Loucy (cell line): ENCODE measurements at regions not wholly inside any gene's neighbourhood (a gene's known extent, or its start where the extent isn't known, plus 50 kb on each side); places are given as distances from the start of the nearest gene placed in this dataset.
"Not testable (repeated sequence)": the region's sequence is repeated elsewhere in the genome, so short reads cannot be mapped to it uniquely, and the experiment has no call there.

Source experiments
- H2AFZ ChIP-seq: fragments of 200-600 bp; sonication (generic); 2 replicates; pipeline ENCODE4 v1.6.0; 2016; ENCODE audit warnings: antibody characterized with exemption, mild to moderate bottlenecking, low read length, moderate library complexity
- H3F3A ChIP-seq: fragments of 200-600 bp; 2 replicates; pipeline ENCODE4 v1.6.0; 2016; ENCODE audit warnings: antibody characterized with exemption, low read depth, mild to moderate bottlenecking
- H3K27me3 ChIP-seq: fragments of 200-600 bp; sonication (generic); 2 replicates; pipeline ENCODE4 v1.6.1; 2014; ENCODE audit warnings: low read length, mild to moderate bottlenecking; ENCODE audit not compliant: insufficient read depth, poor library complexity, severe bottlenecking
- H3K36me3 ChIP-seq: fragments of 200-600 bp; sonication (generic); 2 replicates; pipeline ENCODE4 v1.6.1; 2016; ENCODE audit warnings: low read length; ENCODE audit not compliant: insufficient read depth
- H3K4me1 ChIP-seq: fragments of 200-600 bp; sonication (generic); 2 replicates; pipeline ENCODE4 v1.5.1; 2014; ENCODE audit warnings: low read length, mild to moderate bottlenecking; ENCODE audit not compliant: insufficient read depth, poor library complexity, severe bottlenecking
- H3K4me2 ChIP-seq: fragments of 200-600 bp; sonication (generic); 2 replicates; pipeline ENCODE4 v1.6.0; 2014; ENCODE audit warnings: antibody characterized with exemption, low read length, low read depth, mild to moderate bottlenecking; ENCODE audit not compliant: poor library complexity, severe bottlenecking
- H3K4me3 ChIP-seq: fragments of 200-600 bp; sonication (generic); 2 replicates; pipeline ENCODE4 v1.5.1; 2014; ENCODE audit warnings: low read length, mild to moderate bottlenecking, mixed read lengths; ENCODE audit not compliant: poor library complexity, severe bottlenecking
- H3K79me2 ChIP-seq: fragments of 200-600 bp; sonication (generic); 2 replicates; pipeline ENCODE4 v1.6.1; 2014; ENCODE audit warnings: low read length; ENCODE audit not compliant: insufficient read depth
- H3K9ac ChIP-seq: fragments of 200-600 bp; sonication (generic); 2 replicates; pipeline ENCODE4 v1.6.0; 2014; ENCODE audit warnings: mild to moderate bottlenecking, low read depth, low read length, moderate library complexity; ENCODE audit not compliant: poor library complexity, severe bottlenecking
- H3K9me2 ChIP-seq: fragments of 200-600 bp; sonication (generic); replicated peaks from 2 replicates; pipeline ENCODE4 v1.6.1; 2016; ENCODE audit warnings: low read depth, low read length, mixed read lengths
- H3K9me3 ChIP-seq: fragments of 200-600 bp; sonication (generic); 2 replicates; pipeline ENCODE4 v1.6.1; 2014; ENCODE audit warnings: mild to moderate bottlenecking, antibody characterized with exemption, low read length, low read depth; ENCODE audit not compliant: insufficient read depth
- H4K20me1 ChIP-seq: fragments of 200-600 bp; sonication (generic); 2 replicates; pipeline ENCODE4 v1.6.0; 2014; ENCODE audit warnings: antibody characterized with exemption, low read length, mild to moderate bottlenecking; ENCODE audit not compliant: insufficient read depth, poor library complexity, severe bottlenecking
- EZH2phosphoT487 ChIP-seq: fragments of 200-600 bp; IDR thresholded peaks from 2 replicates; pipeline ENCODE4 v1.6.1; 2018; ENCODE audit warnings: antibody characterized with exemption, mild to moderate bottlenecking, moderate library complexity, borderline replicate concordance
- TF ChIP-seq, protein P1 (sequence below): fragments of 200-600 bp; sonication (generic); conservative IDR thresholded peaks from 2 replicates; pipeline ENCODE4 v1.5.1; 2014; ENCODE audit warnings: mild to moderate bottlenecking, antibody characterized with exemption, low read length

DNA sequence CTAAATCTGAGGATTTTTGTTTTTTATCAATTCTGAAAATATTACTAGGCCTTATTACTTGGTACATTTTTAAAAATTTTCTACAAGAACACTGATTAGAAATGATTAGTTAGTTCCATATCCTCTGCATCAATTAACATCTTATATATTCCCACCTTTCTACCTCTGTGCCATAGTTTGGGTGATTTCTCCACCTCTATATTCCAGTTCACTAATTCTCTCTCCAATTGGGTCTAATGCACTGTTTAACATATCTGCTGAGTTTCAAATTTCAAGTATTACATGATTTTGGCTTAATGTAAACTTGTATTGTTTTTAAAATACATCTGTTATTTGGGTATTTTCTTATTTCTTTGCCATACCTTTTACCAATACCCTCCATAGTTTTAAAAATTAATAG is 705.7 kb upstream of the SALL3 start:
- H3K9me2 ChIP-seq = no peaks in the 10 kb centered on the region
- no peak overlapping the region for H3K4me3 ChIP-seq
- no peaks in the 10 kb centered on the region for H3K36me3 ChIP-seq
- H2AFZ ChIP-seq = no peak overlapping the region
- H3K9me3 ChIP-seq = peaks cover 2% of the 10 kb centered on the region; the same call in 1 of the 2 replicates
- TF ChIP-seq EZH2phosphoT487 = no peak
- TF ChIP-seq, protein P1, sequence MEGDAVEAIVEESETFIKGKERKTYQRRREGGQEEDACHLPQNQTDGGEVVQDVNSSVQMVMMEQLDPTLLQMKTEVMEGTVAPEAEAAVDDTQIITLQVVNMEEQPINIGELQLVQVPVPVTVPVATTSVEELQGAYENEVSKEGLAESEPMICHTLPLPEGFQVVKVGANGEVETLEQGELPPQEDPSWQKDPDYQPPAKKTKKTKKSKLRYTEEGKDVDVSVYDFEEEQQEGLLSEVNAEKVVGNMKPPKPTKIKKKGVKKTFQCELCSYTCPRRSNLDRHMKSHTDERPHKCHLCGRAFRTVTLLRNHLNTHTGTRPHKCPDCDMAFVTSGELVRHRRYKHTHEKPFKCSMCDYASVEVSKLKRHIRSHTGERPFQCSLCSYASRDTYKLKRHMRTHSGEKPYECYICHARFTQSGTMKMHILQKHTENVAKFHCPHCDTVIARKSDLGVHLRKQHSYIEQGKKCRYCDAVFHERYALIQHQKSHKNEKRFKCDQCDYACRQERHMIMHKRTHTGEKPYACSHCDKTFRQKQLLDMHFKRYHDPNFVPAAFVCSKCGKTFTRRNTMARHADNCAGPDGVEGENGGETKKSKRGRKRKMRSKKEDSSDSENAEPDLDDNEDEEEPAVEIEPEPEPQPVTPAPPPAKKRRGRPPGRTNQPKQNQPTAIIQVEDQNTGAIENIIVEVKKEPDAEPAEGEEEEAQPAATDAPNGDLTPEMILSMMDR = no peak
- H3K79me2 ChIP-seq = no peaks in the 10 kb centered on the region
- H3K4me1 ChIP-seq = no peaks in the 10 kb centered on the region
- H3K9ac ChIP-seq = no peak overlapping the region
- H3F3A ChIP-seq = no peaks in the 10 kb centered on the region
- H3K27me3 ChIP-seq = no peaks in the 10 kb centered on the region
- H3K4me2 ChIP-seq = no peak overlapping the region
- no peaks in the 10 kb centered on the region for H4K20me1 ChIP-seq

DNA sequence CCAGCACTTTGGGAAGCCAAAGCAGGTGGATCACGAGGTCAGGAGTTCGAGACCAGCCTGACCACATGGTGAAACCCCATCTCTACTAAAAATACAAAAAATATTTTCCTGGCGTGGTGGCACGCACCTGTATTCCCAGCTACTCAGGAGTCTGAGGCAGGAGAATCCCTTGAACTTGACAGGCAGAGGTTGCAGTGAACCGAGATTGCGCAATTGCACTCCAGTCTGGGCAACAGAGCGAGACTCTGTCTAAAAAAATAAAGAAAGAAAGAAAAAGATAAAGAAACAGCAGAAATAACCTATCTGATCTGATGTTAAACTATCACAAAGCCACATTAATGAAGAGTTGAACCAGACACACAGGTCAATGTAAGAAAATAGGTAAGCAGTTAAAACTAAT is 696.2 kb upstream of the SALL3 start:
- not testable (repeated sequence) for H3K4me3 ChIP-seq, H3F3A ChIP-seq, H3K36me3 ChIP-seq, H3K9ac ChIP-seq, H3K4me2 ChIP-seq, H3K9me2 ChIP-seq, H2AFZ ChIP-seq, H3K27me3 ChIP-seq, H3K9me3 ChIP-seq, H3K4me1 ChIP-seq, H4K20me1 ChIP-seq, H3K79me2 ChIP-seq

DNA sequence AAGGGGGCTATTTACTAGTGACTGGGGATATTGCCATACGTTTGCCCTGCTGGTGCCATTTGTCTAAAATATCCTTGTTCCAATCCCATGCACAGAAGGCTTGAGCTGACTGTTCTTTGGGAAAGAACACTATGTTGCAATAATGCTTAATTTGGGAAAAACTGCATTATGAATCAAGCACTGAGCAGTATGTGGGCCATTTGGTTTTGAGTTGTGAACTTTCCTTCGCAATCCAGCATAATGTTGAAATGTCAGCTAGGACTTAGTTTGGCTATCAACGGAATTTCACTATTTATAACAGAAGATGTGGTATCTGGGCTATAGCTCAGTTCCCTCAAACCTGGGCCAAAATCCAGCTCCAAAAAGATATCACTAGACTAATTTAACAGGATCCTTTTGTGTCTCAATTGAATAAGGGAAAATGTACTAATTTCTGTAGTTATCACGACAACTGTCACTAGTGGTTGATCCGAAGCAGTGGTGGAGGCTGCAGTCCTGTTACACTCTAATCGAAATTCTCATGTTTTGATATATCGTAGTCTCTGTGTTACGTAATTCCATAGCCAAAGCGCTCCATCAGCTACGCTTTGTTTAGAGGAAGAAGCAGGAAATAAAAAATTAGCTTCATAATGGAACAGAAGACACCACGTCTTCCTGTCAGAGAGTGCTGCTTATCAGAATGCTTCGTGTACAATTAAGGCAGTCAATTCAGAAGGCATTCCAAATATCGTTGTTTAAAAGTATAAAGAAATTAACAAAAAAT is 686.8 kb upstream of the SALL3 start:
- no peaks in the 10 kb centered on the region for H3K4me1 ChIP-seq
- H3K9ac ChIP-seq = no peak overlapping the region
- no peaks in the 10 kb centered on the region for H3K27me3 ChIP-seq
- H3K4me2 ChIP-seq = no peak overlapping the region
- no peak overlapping the region for H3K4me3 ChIP-seq
- H4K20me1 ChIP-seq = no peaks in the 10 kb centered on the region
- peaks cover 11% of the 10 kb centered on the region; the same call in 1 of the 2 replicates for H3K9me3 ChIP-seq
- no peak for TF ChIP-seq EZH2phosphoT487
- TF ChIP-seq, protein P1 = no peak
- no peaks in the 10 kb centered on the region for H3K79me2 ChIP-seq
- no peaks in the 10 kb centered on the region for H3K9me2 ChIP-seq
- H3F3A ChIP-seq = no peaks in the 10 kb centered on the region
- H2AFZ ChIP-seq = no peak overlapping the region
- H3K36me3 ChIP-seq = no peaks in the 10 kb centered on the region

DNA sequence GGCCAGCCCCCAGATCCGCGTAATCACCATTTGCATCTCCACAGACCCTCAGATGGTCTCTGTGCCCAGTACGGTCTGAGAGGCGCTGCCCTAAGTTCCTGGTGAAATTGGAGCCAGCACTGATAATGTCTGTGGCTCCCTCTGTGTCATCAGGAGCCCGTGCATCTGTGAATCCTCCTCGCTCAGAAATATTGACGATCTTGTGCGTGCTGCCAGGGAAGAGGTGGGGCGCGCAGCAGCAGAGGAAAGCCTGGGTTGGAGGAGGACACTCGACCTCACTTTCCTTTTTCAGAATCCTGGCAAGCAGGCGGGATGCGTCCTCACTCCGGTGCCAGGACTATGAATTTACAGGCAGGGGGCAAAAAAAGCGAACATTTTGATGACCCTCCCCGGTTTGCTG is 686.1 kb upstream of the SALL3 start:
- Histone ChIP-seq H3K27me3 (no peaks in the 10 kb centered on the region), H3K9ac (no peak overlapping the region), H3K9me3 (peaks cover 11% of the 10 kb centered on the region; the same call in 1 of the 2 replicates), H3K4me2 (no peak overlapping the region), H3K79me2 (no peaks in the 10 kb centered on the region), H3K4me3 (no peak overlapping the region), H4K20me1 (no peaks in the 10 kb centered on the region), H3K4me1 (no peaks in the 10 kb centered on the region), H3K9me2 (no peaks in the 10 kb centered on the region), H3K36me3 (no peaks in the 10 kb centered on the region), H2AFZ (no peak overlapping the region), H3F3A (no peaks in the 10 kb centered on the region)
- TF ChIP-seq, protein P1 = no peak
- TF ChIP-seq EZH2phosphoT487 = no peak
